Spinal cord (tissue), 9 donors: ENCODE measurements at regions not wholly inside any gene's neighbourhood (a gene's known extent, or its start where the extent isn't known, plus 50 kb on each side); places are given as distances from the start of the nearest gene placed in this dataset.
A peak's percentile ranks its signal among the peaks of the same experiment; 100 is the strongest.

Experiments used
- DNase-seq, 6 donors: peaks; one replicate each; pipeline versions ENCODE4 v3.0.0 to v3.0.0-alpha.2; 2013 to 2015; ENCODE audit warnings: low spot score in 6 of 6, low read depth in 4 of 6
- H3K27ac ChIP-seq: one replicate; pipeline ENCODE4 v1.5.1; 2013; ENCODE audit warnings: low read depth, low read length, control low read depth
- H3K27me3 ChIP-seq: one replicate; pipeline ENCODE4 v1.6.1; 2013; ENCODE audit warnings: low read length; ENCODE audit not compliant: control insufficient read depth, insufficient read depth
- H3K36me3 ChIP-seq: one replicate; pipeline ENCODE4 v1.6.1; 2013; ENCODE audit warnings: low read length; ENCODE audit not compliant: control insufficient read depth, insufficient read depth
- H3K4me1 ChIP-seq: one replicate; pipeline ENCODE4 v1.6.1; 2013; ENCODE audit warnings: low read length; ENCODE audit not compliant: control insufficient read depth, insufficient read depth
- H3K4me3 ChIP-seq: one replicate; pipeline ENCODE4 v1.5.1; 2013; ENCODE audit warnings: low read depth, low read length, control low read depth
- H3K9me3 ChIP-seq: one replicate; pipeline ENCODE4 v1.6.1; 2013; ENCODE audit warnings: low read length; ENCODE audit not compliant: control insufficient read depth, insufficient read depth
- WGBS: methylation state at CpG from one replicate; pipeline ENCODE4 v1.1.5; 2013; ENCODE audit warnings: missing lambda C conversion rate; ENCODE audit not compliant: insufficient coverage; 5-methylcytosine and 5-hydroxymethylcytosine counted together
- donor health status: healthy.

- H3K36me3 ChIP-seq, result no peaks in the 10 kb centered on the region
- no peaks in the 10 kb centered on the region for H3K9me3 ChIP-seq
- 93% methylated on average over 7 of the region's 9 CpGs for WGBS
- H3K4me3 ChIP-seq, result no peak overlapping the region
- no peak for DNase-seq
- peaks cover 12% of the 10 kb centered on the region for H3K4me1 ChIP-seq
- peaks cover 2% of the 10 kb centered on the region for H3K27me3 ChIP-seq
- H3K27ac ChIP-seq, result no peak overlapping the region
Observed at GRCh38 chr22:48151641-48152040, 1389.2 kb downstream of the TBC1D22A start.

- 77% methylated on average over 6 of the region's 9 CpGs for WGBS
- DNase-seq, result no peak
- no peaks in the 10 kb centered on the region for H3K36me3 ChIP-seq
- peaks cover 2% of the 10 kb centered on the region for H3K27me3 ChIP-seq
- peaks cover 5% of the 10 kb centered on the region for H3K4me1 ChIP-seq
- H3K4me3 ChIP-seq, result no peak overlapping the region
- H3K9me3 ChIP-seq, result no peaks in the 10 kb centered on the region
- H3K27ac ChIP-seq, result no peak overlapping the region
Observed at GRCh38 chr22:48147831-48148230, 1385.4 kb downstream of the TBC1D22A start.

- Histone ChIP-seq H3K4me3 (no peak overlapping the region), H3K27me3 (peaks cover 2% of the 10 kb centered on the region), H3K36me3 (no peaks in the 10 kb centered on the region), H3K27ac (no peak overlapping the region), H3K9me3 (no peaks in the 10 kb centered on the region), H3K4me1 (peaks cover 5% of the 10 kb centered on the region)
- WGBS, result 56% methylated on average over 4 of the region's 4 CpGs
- no peak for DNase-seq
Observed at GRCh38 chr22:48147404-48147803, 1385.0 kb downstream of the TBC1D22A start.

- DNase-seq, result no peak
- 64% methylated on average over 6 of the region's 6 CpGs for WGBS
- peaks cover 13% of the 10 kb centered on the region for H3K4me1 ChIP-seq
- H3K4me3 ChIP-seq, result no peak overlapping the region
- peaks cover 2% of the 10 kb centered on the region for H3K27me3 ChIP-seq
- H3K9me3 ChIP-seq, result no peaks in the 10 kb centered on the region
- H3K27ac ChIP-seq, result no peak overlapping the region
- H3K36me3 ChIP-seq, result no peaks in the 10 kb centered on the region
Observed at GRCh38 chr22:48146426-48146825, 1384.0 kb downstream of the TBC1D22A start.

GRCh38 chr22:48145738-48146137, 1383.3 kb downstream of the TBC1D22A start:
- peaks cover 2% of the 10 kb centered on the region for H3K27me3 ChIP-seq
- 67% methylated on average over 5 of the region's 7 CpGs for WGBS
- H3K27ac ChIP-seq, result no peak overlapping the region
- no peaks in the 10 kb centered on the region for H3K9me3 ChIP-seq
- H3K36me3 ChIP-seq, result no peaks in the 10 kb centered on the region
- H3K4me1 ChIP-seq, result peaks cover 19% of the 10 kb centered on the region
- DNase-seq, result no peak
- no peak overlapping the region for H3K4me3 ChIP-seq

GRCh38 chr22:48144318-48144717, 1381.9 kb downstream of the TBC1D22A start:
- Histone ChIP-seq H3K27ac (no peak overlapping the region), H3K27me3 (peaks cover 2% of the 10 kb centered on the region), H3K4me3 (no peak overlapping the region), H3K36me3 (no peaks in the 10 kb centered on the region), H3K4me1 (peaks cover 19% of the 10 kb centered on the region), H3K9me3 (no peaks in the 10 kb centered on the region)
- no peak for DNase-seq
- WGBS, result 90% methylated on average over 2 of the region's 4 CpGs

- no peak for DNase-seq
- 97% methylated on average over 5 of the region's 7 CpGs for WGBS
- Histone ChIP-seq H3K36me3 (no peaks in the 10 kb centered on the region), H3K27ac (no peak overlapping the region), H3K9me3 (no peaks in the 10 kb centered on the region), H3K4me1 (peaks cover 19% of the 10 kb centered on the region), H3K27me3 (peaks cover 2% of the 10 kb centered on the region), H3K4me3 (no peak overlapping the region)
Observed at GRCh38 chr22:48143856-48144255, 1381.4 kb downstream of the TBC1D22A start.

GRCh38 chr22:48142388-48142787, 1379.9 kb downstream of the TBC1D22A start:
- Histone ChIP-seq H3K27ac (no peak overlapping the region), H3K36me3 (no peaks in the 10 kb centered on the region), H3K9me3 (no peaks in the 10 kb centered on the region), H3K4me1 (peaks cover 19% of the 10 kb centered on the region), H3K4me3 (no peak overlapping the region), H3K27me3 (peaks cover under 1% of the 10 kb centered on the region)
- 100% methylated on average over 5 of the region's 7 CpGs for WGBS
- DNase-seq, result no peak

GRCh38 chr22:48141301-48141700, 1378.9 kb downstream of the TBC1D22A start:
- Histone ChIP-seq H3K9me3 (no peaks in the 10 kb centered on the region), H3K36me3 (no peaks in the 10 kb centered on the region), H3K4me1 (peaks cover 14% of the 10 kb centered on the region), H3K4me3 (no peak overlapping the region), H3K27me3 (no peaks in the 10 kb centered on the region), H3K27ac (no peak overlapping the region)
- DNase-seq, result peak in 4 of 6 donors; percentile 31 to 85 (median 44)
- WGBS, result 34% methylated on average over 10 of the region's 10 CpGs

GRCh38 chr22:48140261-48140813, 1377.9 kb downstream of the TBC1D22A start:
- DNase-seq, result no peak
- no peaks in the 10 kb centered on the region for H3K27me3 ChIP-seq
- H3K4me3 ChIP-seq, result no peak overlapping the region
- peaks cover 14% of the 10 kb centered on the region for H3K4me1 ChIP-seq
- no peaks in the 10 kb centered on the region for H3K36me3 ChIP-seq
- no peak overlapping the region for H3K27ac ChIP-seq
- H3K9me3 ChIP-seq, result no peaks in the 10 kb centered on the region
- 94% methylated on average over 10 of the region's 10 CpGs for WGBS
